K562 (cell line): ENCODE measurements at regions not wholly inside any gene's neighbourhood (a gene's known extent, or its start where the extent isn't known, plus 50 kb on each side); places are given as distances from the start of the nearest gene placed in this dataset.

Experiments used
- ATAC-seq: fragments of 200-7000 bp; cut with Tn5 transposase; 3 replicates; pipeline ENCODE4 v1.9.1; 2020; ENCODE audit warnings: moderate library complexity
- BruUV-seq: library from RNA; stranded (reverse); fragments of 400-500 nt; replicated peaks from 2 replicates; lab custom pipeline; 2021; lab: Mats Ljungman, UMichigan
- CTCF ChIA-PET: fragments of 300-600 bp; formaldehyde crosslinking; extraction: SDS; loops from one replicate; lab custom pipeline; 2021; ENCODE audit warnings: low intra/inter-chr PET ratio; lab: Yijun Ruan, JAX
- POLR2A ChIA-PET: fragments of 300-600, 350-650 bp; sonication (Branson Sonifier 250); formaldehyde crosslinking; extraction: SDS; loops from one replicate; lab custom pipeline; 2021; ENCODE audit warnings: antibody characterized with exemption, inconsistent platforms; lab: Yijun Ruan, JAX
- DNase-seq, 4 experiments: peaks; one replicate each; pipeline versions ENCODE4 v3.0.0 to v3.0.0-alpha.2; 2011 to 2018; ENCODE audit warnings: low spot score in 3 of 4, mixed read lengths in 3 of 4; ENCODE audit errors: extremely low read depth in 1 of 4
- FAIRE-seq: peaks from 2 replicates; lab custom pipeline; 2011; peaks lifted over from hg19 to GRCh38; lab: Jason Lieb, UNC
- H2AFZ ChIP-seq: 2 replicates; pipeline ENCODE4 v1.6.0; 2011; ENCODE audit warnings: low read depth, low read length, control low read depth, inconsistent platforms
- H3K27ac ChIP-seq: fragments of 200-600 bp; 3 replicates; pipeline ENCODE4 v1.8.0; 2011; ENCODE audit warnings: low read depth, mild to moderate bottlenecking, control low read depth, inconsistent platforms, low read length, moderate library complexity, mixed read lengths; ENCODE audit errors: extremely low read depth
- H3K27me3 ChIP-seq, 2 experiments: fragments of 300-600 bp in 1 of 2; 2 replicates in 1 of 2; 3 replicates in 1 of 2; pipeline versions ENCODE4 v1.6.0 to v1.8.0; 2011; ENCODE audit warnings: inconsistent platforms in 2 of 2, low read length in 2 of 2, mild to moderate bottlenecking in 1 of 2, mixed read lengths in 1 of 2, moderate library complexity in 1 of 2; ENCODE audit not compliant: control insufficient read depth in 2 of 2, insufficient read depth in 2 of 2
- H3K36me3 ChIP-seq: fragments of 300-600 bp; 3 replicates; pipeline ENCODE4 v1.8.0; 2011; ENCODE audit warnings: mild to moderate bottlenecking, low read length, inconsistent platforms; ENCODE audit not compliant: control insufficient read depth, insufficient read depth
- H3K4me1 ChIP-seq, 2 experiments: fragments of 200-600 bp in 1 of 2; replicated peaks in 1 of 2; 2 replicates in 1 of 2; 3 replicates in 1 of 2; pipeline versions ENCODE4 v1.5.1 to v1.8.0; 2011; ENCODE audit warnings: inconsistent platforms in 2 of 2, low read length in 2 of 2, mild to moderate bottlenecking in 1 of 2, mixed read lengths in 1 of 2, moderate library complexity in 1 of 2; ENCODE audit not compliant: control insufficient read depth in 2 of 2, insufficient read depth in 2 of 2
- H3K4me2 ChIP-seq: 2 replicates; pipeline ENCODE4 v1.6.1; 2011; ENCODE audit warnings: low read length, control low read depth, inconsistent platforms, mixed read lengths; ENCODE audit not compliant: insufficient read depth
- H3K4me3 ChIP-seq: fragments of 200-600 bp; sonication (generic), shearing (Covaris generic); 2 replicates; pipeline ENCODE4 v1.5.1; 2016; ENCODE audit warnings: control low read depth, inconsistent platforms
- H3K79me2 ChIP-seq: fragments of 200-600 bp; 3 replicates; pipeline ENCODE4 v1.8.0; 2011; ENCODE audit warnings: low read length, inconsistent platforms; ENCODE audit not compliant: control insufficient read depth, insufficient read depth
- H3K9ac ChIP-seq, 2 experiments: 2 replicates each; pipeline versions ENCODE4 v1.6.0 to v1.6.1; 2011; ENCODE audit warnings: low read depth in 2 of 2, low read length in 2 of 2, control low read depth in 1 of 2, inconsistent platforms in 1 of 2, mild to moderate bottlenecking in 1 of 2, mixed read lengths in 1 of 2; ENCODE audit not compliant: insufficient read depth in 1 of 2
- H3K9me1 ChIP-seq: one replicate; pipeline ENCODE4 v1.6.0; 2011; ENCODE audit warnings: inconsistent platforms, mild to moderate bottlenecking, low read length, moderate library complexity; ENCODE audit not compliant: control insufficient read depth, insufficient read depth
- H3K9me3 ChIP-seq: replicated peaks from 2 replicates; pipeline ENCODE4 v1.5.1; 2011; ENCODE audit warnings: low read depth, low read length, inconsistent platforms; ENCODE audit not compliant: control insufficient read depth, insufficient read depth
- H4K20me1 ChIP-seq: replicated peaks from 2 replicates; pipeline ENCODE4 v1.6.1; 2011; ENCODE audit warnings: low read length, inconsistent platforms, mixed read lengths; ENCODE audit not compliant: control insufficient read depth, insufficient read depth
- CREM ChIP-seq: IDR thresholded peaks from 2 replicates; pipeline ENCODE4 v1.6.1; 2014; ENCODE audit warnings: antibody characterized with exemption, low read depth
- HNRNPL ChIP-seq: fragments of 200-400 bp; formaldehyde crosslinking; IDR thresholded peaks from 2 replicates; pipeline ENCODE4 v1.6.1; 2017; ENCODE audit warnings: low read depth, mild to moderate bottlenecking, low read length
- ZNF175 ChIP-seq: fragments of 200-800 bp; sonication (Bioruptor generic); IDR thresholded peaks from 2 replicates; pipeline ENCODE4 v1.6.1; 2016; ENCODE audit warnings: low read depth, mild to moderate bottlenecking, missing genetic modification characterization, missing compliant biosample characterization
- ZNF239 ChIP-seq: fragments of 250-450 bp; sonication (Bioruptor Pico); IDR thresholded peaks from 2 replicates; pipeline ENCODE4 v1.4.0; 2020; ENCODE audit warnings: mild to moderate bottlenecking
- WGBS: fragments of 100-300 bp; shearing (Covaris generic); methylation state at CpG from one replicate; pipeline ENCODE4 v1.1.6; 2016; ENCODE audit warnings: low coverage, mixed read lengths; ENCODE audit not compliant: insufficient coverage; ENCODE audit errors: missing lambda C conversion rate; 5-methylcytosine and 5-hydroxymethylcytosine counted together
- in situ Hi-C: fragments of 300-500 bp; cut with MboI; formaldehyde crosslinking; loops from 4 replicates; pipeline ENCODE4 v1.15.0; 2018; ENCODE audit warnings: inconsistent platforms, mixed read lengths
- intact Hi-C: fragments of 100-400 bp; cut with micrococcal nuclease; formaldehyde crosslinking; loops from 2 replicates; pipeline ENCODE4 v1.14.2; 2022
- TF ChIP-seq, protein P1 (sequence below): fragments of 250-450 bp; sonication (Bioruptor Pico); IDR thresholded peaks from 2 replicates; pipeline ENCODE4 v1.8.0; 2021; ENCODE audit warnings: moderate library complexity, mild to moderate bottlenecking, inconsistent platforms

DNA sequence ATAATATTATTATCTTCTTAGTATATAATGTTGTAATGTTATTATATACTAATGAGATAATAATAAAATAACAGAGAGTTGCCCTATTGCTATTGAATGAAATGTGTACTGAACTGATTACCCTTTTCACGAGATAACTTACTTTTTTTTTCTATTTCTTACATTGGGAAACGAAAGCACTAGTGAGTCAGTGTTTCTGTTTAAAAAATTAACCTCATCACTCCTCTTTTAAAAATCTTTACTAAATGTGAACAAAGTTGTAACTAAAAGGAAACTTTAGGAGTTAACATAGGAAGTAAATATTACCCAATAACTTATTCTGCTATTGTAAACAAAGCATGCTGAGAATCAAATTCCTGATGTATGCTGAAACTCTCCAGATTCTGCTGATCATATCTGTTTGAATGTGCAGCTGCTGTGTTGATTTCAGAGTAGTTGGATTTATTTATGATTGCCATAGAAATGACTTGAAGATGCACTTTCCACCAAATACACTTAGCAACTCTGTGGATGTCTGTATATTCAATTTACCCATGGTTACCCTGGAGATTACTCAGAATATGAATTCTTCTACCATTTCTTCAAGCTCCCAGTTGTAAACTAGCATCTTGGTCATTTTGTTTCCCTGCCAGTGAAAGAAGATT is 523.4 kb downstream of the TENT5A start:
- no peak for DNase-seq
- Histone ChIP-seq H3K79me2 (no peaks in the 10 kb centered on the region), H3K9ac (no peak overlapping the region), H3K36me3 (no peaks in the 10 kb centered on the region), H3K4me3 (no peak overlapping the region), H3K27me3 (no peaks in the 10 kb centered on the region), H4K20me1 (no peaks in the 10 kb centered on the region), H3K4me1 (no peaks in the 10 kb centered on the region), H2AFZ (no peak overlapping the region), H3K4me2 (no peak overlapping the region), H3K9me3 (no peaks in the 10 kb centered on the region), H3K9me1 (no peaks in the 10 kb centered on the region), H3K27ac (no peak overlapping the region)
- no peak for TF ChIP-seq CREM
- POLR2A ChIA-PET: no interaction called here
- in situ Hi-C loops (no loop called here), intact Hi-C loops (no loop called here)
- no peak for ATAC-seq
- CTCF ChIA-PET: no interaction called here
- BruUV-seq: no TSS peak
- FAIRE-seq: no peak
- WGBS: 0% methylated on average over 2 of the region's 2 CpGs

DNA sequence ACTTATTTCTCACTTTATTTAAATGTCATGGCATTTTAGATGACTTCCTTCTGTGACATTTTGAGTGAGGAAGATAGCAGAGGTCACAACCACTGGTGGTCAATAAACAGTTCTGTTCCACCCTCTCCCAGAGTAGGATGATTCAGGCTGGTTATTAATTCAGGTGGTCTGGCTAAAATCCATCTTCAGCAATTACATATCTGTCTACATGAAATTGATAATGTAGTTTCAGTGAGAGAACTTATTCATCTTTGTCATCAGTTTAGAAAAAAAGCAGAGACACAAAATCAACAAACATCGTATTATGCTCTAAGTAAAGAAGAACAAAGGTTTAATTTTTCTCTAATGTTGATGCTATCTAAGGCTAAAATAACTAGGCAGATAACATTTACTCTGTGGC is 525.5 kb downstream of the TENT5A start:
- Histone ChIP-seq H4K20me1 (no peaks in the 10 kb centered on the region), H3K4me1 (no peaks in the 10 kb centered on the region), H2AFZ (no peak overlapping the region), H3K27ac (no peak overlapping the region), H3K27me3 (no peaks in the 10 kb centered on the region), H3K4me3 (no peak overlapping the region), H3K9ac (no peak overlapping the region), H3K36me3 (no peaks in the 10 kb centered on the region), H3K4me2 (no peak overlapping the region), H3K9me1 (no peaks in the 10 kb centered on the region), H3K79me2 (no peaks in the 10 kb centered on the region), H3K9me3 (no peaks in the 10 kb centered on the region)
- FAIRE-seq (no peak), ATAC-seq (no peak), DNase-seq (no peak)
- no peak for TF ChIP-seq ZNF239 (CRISPR knock-in tag)
- no peak for TF ChIP-seq ZNF175 (CRISPR knock-in tag)
- TF ChIP-seq, protein P1, sequence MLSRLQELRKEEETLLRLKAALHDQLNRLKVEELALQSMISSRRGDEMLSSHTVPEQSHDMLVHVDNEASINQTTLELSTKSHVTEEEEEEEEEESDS: no peak
- TF ChIP-seq HNRNPL: no peak
- POLR2A ChIA-PET: no interaction called here
- WGBS: 12% methylated on average over 1 of the region's 1 CpG
- no TSS peak for BruUV-seq
- CTCF ChIA-PET: no interaction called here
- intact Hi-C loops (no loop called here), in situ Hi-C loops (no loop called here)
